Hepatocyte (in vitro differentiated cells): ENCODE measurements at regions not wholly inside any gene's neighbourhood (a gene's known extent, or its start where the extent isn't known, plus 50 kb on each side); places are given as distances from the start of the nearest gene placed in this dataset.

ENCODE experiments used
- DNase-seq: peaks from one replicate; pipeline ENCODE4 v3.0.0-alpha.2; 2016; ENCODE audit warnings: low spot score
- H2AFZ ChIP-seq: fragments of 200-600 bp; sonication (generic); 2 replicates; pipeline ENCODE4 v1.6.0; 2016; ENCODE audit warnings: antibody characterized with exemption, mild to moderate bottlenecking
- H3K27ac ChIP-seq: fragments of 200-600 bp; sonication (generic); 2 replicates; pipeline ENCODE4 v1.5.1; 2016; ENCODE audit warnings: mild to moderate bottlenecking
- H3K27me3 ChIP-seq: fragments of 200-600 bp; sonication (generic); 2 replicates; pipeline ENCODE4 v1.6.1; 2016
- H3K36me3 ChIP-seq: fragments of 200-600 bp; sonication (generic); replicated peaks from 2 replicates; pipeline ENCODE4 v1.5.1; 2016; ENCODE audit warnings: low read depth; ENCODE audit not compliant: insufficient read depth
- H3K4me1 ChIP-seq: fragments of 200-600 bp; sonication (generic); 2 replicates; pipeline ENCODE4 v1.5.1; 2016; ENCODE audit warnings: mild to moderate bottlenecking, moderate library complexity; ENCODE audit not compliant: insufficient read depth
- H3K4me2 ChIP-seq: fragments of 200-600 bp; sonication (generic); 2 replicates; pipeline ENCODE4 v1.6.0; 2016
- H3K4me3 ChIP-seq: fragments of 200-600 bp; sonication (generic); 2 replicates; pipeline ENCODE4 v1.5.1; 2016; ENCODE audit warnings: mild to moderate bottlenecking
- H3K79me2 ChIP-seq: fragments of 200-600 bp; sonication (generic); 2 replicates; pipeline ENCODE4 v1.6.0; 2017; ENCODE audit warnings: mild to moderate bottlenecking
- H3K9me2 ChIP-seq: fragments of 200-600 bp; sonication (generic); replicated peaks from 2 replicates; pipeline ENCODE4 v1.6.0; 2017; ENCODE audit warnings: mild to moderate bottlenecking; ENCODE audit not compliant: insufficient read depth
- H3K9me3 ChIP-seq: fragments of 200-600 bp; sonication (generic); 2 replicates; pipeline ENCODE4 v1.5.1; 2016; ENCODE audit warnings: low read depth, mild to moderate bottlenecking
- H4K20me1 ChIP-seq: fragments of 200-600 bp; sonication (generic); 2 replicates; pipeline ENCODE4 v1.6.0; 2016; ENCODE audit warnings: mild to moderate bottlenecking; ENCODE audit not compliant: insufficient read depth, poor library complexity, severe bottlenecking
- CTCF ChIP-seq: fragments of 200-600 bp; sonication (generic); IDR thresholded peaks from 2 replicates; pipeline ENCODE4 v1.5.1; 2016; ENCODE audit warnings: antibody characterized with exemption, mild to moderate bottlenecking; ENCODE audit not compliant: poor library complexity
- EZH2 ChIP-seq: fragments of 200-600 bp; sonication (generic); IDR thresholded peaks from 2 replicates; pipeline ENCODE4 v1.6.1; 2016; ENCODE audit warnings: antibody characterized with exemption, mild to moderate bottlenecking, borderline replicate concordance
- EZH2phosphoT487 ChIP-seq: fragments of 200-600 bp; sonication (generic); IDR thresholded peaks from one replicate; pipeline ENCODE4 v1.6.1; 2018; ENCODE audit warnings: antibody characterized with exemption, mild to moderate bottlenecking, low read depth, moderate library complexity; ENCODE audit not compliant: unreplicated experiment, severe bottlenecking
- WGBS: methylation state at CpG from one replicate; pipeline ENCODE4 v1.1.6; 2016; ENCODE audit warnings: low lambda C conversion rate; ENCODE audit errors: missing lambda C conversion rate; 5-methylcytosine and 5-hydroxymethylcytosine counted together

DNA sequence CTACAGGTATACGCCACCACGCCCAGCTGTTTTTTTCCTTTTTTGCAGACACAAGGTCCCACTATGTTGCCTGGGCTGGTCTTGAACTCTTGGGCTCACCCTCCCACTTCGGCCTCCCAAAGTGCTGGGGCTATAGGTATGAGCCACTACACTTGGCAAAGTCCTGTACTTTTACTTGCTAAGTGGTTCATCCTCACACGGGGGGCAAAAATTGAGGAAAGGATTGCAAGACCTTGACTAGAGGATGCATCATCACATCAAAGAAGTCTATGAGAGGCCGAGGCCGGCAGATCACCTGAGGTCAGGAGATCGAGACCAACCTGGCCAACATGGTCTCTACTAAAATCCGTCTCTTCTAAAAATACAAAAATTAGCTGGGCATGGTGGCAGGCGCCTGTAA, 116.5 kb upstream of the FAM174B start:
- no peak for DNase-seq
- H3K27ac ChIP-seq = no peak overlapping the region
- H3K4me3 ChIP-seq = no peak overlapping the region
- 96% methylated on average over 9 of the region's 9 CpGs for WGBS
- no peaks in the 10 kb centered on the region for H4K20me1 ChIP-seq
- H3K9me3 ChIP-seq = no peaks in the 10 kb centered on the region
- H3K36me3 ChIP-seq = no peaks in the 10 kb centered on the region
- no peaks in the 10 kb centered on the region for H3K27me3 ChIP-seq
- no peaks in the 10 kb centered on the region for H3K4me1 ChIP-seq
- no peak overlapping the region for H2AFZ ChIP-seq
- no peaks in the 10 kb centered on the region for H3K79me2 ChIP-seq
- H3K4me2 ChIP-seq = no peak overlapping the region
- no peak for TF ChIP-seq EZH2phosphoT487
- TF ChIP-seq CTCF = no peak
- no peak for TF ChIP-seq EZH2
- H3K9me2 ChIP-seq = no peaks in the 10 kb centered on the region

DNA sequence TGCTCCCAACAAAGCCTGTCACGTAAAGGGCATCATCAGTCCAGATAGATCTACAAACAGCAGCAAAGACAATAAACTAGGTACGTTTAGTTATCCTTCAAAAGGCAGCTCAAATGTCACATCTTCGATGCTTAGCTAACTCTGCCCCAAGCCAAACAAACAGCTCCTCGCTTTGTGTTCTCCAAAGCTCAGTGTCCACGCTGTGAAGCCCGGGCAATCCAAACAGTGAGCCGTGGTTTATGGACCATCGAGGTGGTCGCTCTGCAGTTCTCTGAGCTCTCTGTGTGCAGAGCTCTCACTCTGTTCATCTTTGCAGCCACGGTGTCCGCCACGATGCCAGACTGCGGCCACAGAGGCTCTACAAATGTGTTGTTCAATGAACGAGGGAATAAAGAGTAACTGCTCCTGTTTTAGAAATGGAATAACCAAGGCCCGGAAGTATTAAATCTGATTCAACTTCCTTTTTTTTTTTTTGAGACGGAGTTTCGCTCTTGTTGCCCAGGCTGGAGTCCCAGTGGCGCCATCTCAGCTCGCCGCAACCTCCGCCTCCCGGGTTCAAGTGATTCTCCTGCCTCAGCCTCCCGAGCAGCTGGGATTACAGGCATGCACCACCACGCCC, 117.2 kb upstream of the FAM174B start:
- WGBS = 85% methylated on average over 24 of the region's 24 CpGs
- no peak for TF ChIP-seq EZH2phosphoT487
- TF ChIP-seq EZH2 = no peak
- TF ChIP-seq CTCF = no peak
- Histone ChIP-seq H4K20me1 (no peaks in the 10 kb centered on the region), H3K4me1 (no peaks in the 10 kb centered on the region), H3K9me3 (no peaks in the 10 kb centered on the region), H3K36me3 (no peaks in the 10 kb centered on the region), H3K27me3 (no peaks in the 10 kb centered on the region), H3K9me2 (no peaks in the 10 kb centered on the region), H3K4me2 (no peak overlapping the region), H2AFZ (no peak overlapping the region), H3K4me3 (no peak overlapping the region), H3K79me2 (no peaks in the 10 kb centered on the region), H3K27ac (no peak overlapping the region)
- no peak for DNase-seq

- H3K9me3 ChIP-seq = no peaks in the 10 kb centered on the region
- no peaks in the 10 kb centered on the region for H3K4me1 ChIP-seq
- WGBS = 95% methylated on average over 6 of the region's 6 CpGs
- H3K36me3 ChIP-seq = no peaks in the 10 kb centered on the region
- H3K9me2 ChIP-seq = no peaks in the 10 kb centered on the region
- H3K4me2 ChIP-seq = no peak overlapping the region
- H2AFZ ChIP-seq = no peak overlapping the region
- H3K27ac ChIP-seq = no peak overlapping the region
- H4K20me1 ChIP-seq = no peaks in the 10 kb centered on the region
- H3K4me3 ChIP-seq = no peak overlapping the region
- DNase-seq = no peak
- H3K79me2 ChIP-seq = no peaks in the 10 kb centered on the region
- TF ChIP-seq EZH2phosphoT487 (no peak), EZH2 (no peak), CTCF (no peak)
- no peaks in the 10 kb centered on the region for H3K27me3 ChIP-seq
These were observed 117.8 kb upstream of the FAM174B start for GRCh38 chr15:92773340-92773739.
